HG03159 (cell line): ENCODE measurements at regions not wholly inside any gene's neighbourhood (a gene's known extent, or its start where the extent isn't known, plus 50 kb on each side); places are given as distances from the start of the nearest gene placed in this dataset.

Source experiments
- ATAC-seq: cut with Tn5 transposase; IDR thresholded peaks from one replicate; pipeline ENCODE4 v1.9.1; 2021; ENCODE audit warnings: mild to moderate bottlenecking, moderate library complexity; ENCODE audit not compliant: unreplicated experiment

DNA sequence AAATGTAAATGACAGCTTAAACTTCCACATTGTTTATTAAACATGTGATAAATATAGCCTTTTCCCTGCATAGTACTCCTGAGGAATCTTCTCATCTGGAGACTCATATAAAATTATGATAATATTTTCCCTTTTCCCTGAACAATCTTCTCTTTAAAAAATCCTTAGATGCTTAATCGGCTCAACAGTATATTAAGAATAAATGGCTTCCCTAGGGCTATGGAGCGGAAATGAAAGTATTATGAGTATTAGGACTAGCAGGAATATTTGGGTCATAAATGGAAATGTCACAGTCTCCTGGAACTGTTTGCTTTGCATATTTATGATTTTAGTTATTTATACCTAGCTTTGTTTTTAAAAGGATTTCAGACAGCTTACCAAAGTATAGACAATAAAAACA, 200.7 kb upstream of the PDE5A start:
- no peak for ATAC-seq

DNA sequence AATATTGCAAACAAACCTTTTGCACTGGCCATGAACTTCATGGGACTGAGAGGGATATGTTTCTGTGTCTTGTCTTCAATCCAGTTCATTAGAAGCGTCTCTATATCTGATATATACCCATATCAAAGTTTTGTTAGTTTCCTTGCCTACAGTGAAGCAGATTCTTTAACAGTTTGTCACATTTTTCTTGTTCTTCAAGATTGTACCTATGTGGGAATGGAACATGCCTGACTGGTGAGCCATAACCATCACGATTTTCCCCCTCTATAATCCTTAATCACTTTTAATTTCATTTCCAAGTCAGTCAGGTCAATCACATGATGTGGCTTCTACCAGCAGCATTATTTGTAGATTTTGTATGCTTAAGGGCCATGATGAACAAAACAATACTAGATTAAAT, 197.1 kb upstream of the PDE5A start:
- ATAC-seq = no peak

GRCh38 chr4:119823891-119824290, 195.3 kb upstream of the PDE5A start:
- ATAC-seq = no peak

DNA sequence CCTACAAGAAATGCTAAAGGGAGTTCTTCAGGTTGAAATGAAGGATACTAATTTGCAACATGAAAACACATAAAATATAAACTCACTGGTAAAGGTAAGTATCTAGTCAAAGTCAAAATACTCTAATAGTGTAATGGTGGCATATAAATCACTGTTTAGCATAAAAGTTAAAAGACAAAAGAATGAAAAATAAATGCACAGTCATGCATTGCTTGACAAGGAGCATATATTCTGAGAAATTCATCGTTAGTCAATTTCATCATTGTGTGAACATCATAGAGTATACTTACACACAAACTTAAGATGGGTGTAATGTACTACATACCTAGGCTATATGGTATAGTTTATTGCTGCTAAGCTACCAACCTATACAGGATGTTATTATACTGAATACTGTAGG, 194.4 kb upstream of the PDE5A start:
- no peak for ATAC-seq

GRCh38 chr4:119816473-119816872, 187.9 kb upstream of the PDE5A start:
- no peak for ATAC-seq

- no peak for ATAC-seq
These were observed 181.4 kb upstream of the PDE5A start for GRCh38 chr4:119810001-119810400.

DNA sequence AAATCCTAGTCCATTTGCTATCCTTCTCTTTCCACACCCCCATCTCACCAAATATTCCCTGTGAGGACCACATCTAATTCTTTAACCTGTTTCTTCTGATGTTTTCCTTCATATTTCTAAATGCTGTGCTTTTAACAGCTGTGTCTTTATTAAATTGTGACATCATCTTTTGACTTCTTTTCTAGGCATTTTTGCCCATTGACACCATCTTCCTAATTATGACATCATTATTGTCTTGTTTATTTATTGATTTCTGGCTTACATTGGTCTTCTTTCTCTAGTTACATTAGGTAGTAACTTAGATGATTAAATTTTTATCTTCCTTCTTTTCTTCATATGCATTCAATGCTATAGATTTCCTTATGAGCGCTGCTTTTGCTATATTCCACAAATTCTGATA, 175.8 kb upstream of the PDE5A start:
- ATAC-seq = no peak

DNA sequence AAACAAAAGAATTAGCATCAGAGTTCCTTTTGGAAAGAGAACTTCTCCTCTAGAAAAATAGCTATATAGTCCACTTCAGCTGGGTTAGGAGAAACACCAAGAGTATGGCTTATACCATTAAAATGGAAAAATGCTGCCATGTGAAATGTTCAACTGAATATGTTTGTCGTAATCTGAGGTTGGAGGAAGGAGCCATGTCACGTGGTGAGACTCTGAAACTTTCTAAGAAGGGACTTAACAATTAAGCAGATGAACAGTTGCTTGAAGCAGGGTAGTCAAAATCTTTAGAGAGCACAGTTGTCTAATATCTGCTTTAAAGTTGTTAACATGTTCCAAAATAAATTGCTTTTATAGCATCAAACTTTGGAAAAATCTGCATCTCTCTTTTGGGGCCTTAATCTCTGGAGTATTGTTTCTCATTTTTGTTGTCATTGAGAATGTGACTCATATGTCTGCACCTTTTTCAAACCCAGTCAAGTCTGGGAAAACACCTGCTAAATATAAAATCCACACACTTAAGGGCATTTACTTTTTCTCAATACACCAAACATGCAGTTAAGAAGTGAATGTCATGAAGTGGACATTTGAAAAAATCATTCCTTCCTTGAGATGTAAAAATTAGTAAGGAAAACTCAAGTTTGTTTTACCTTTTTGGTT, 168.8 kb upstream of the PDE5A start:
- no peak for ATAC-seq

DNA sequence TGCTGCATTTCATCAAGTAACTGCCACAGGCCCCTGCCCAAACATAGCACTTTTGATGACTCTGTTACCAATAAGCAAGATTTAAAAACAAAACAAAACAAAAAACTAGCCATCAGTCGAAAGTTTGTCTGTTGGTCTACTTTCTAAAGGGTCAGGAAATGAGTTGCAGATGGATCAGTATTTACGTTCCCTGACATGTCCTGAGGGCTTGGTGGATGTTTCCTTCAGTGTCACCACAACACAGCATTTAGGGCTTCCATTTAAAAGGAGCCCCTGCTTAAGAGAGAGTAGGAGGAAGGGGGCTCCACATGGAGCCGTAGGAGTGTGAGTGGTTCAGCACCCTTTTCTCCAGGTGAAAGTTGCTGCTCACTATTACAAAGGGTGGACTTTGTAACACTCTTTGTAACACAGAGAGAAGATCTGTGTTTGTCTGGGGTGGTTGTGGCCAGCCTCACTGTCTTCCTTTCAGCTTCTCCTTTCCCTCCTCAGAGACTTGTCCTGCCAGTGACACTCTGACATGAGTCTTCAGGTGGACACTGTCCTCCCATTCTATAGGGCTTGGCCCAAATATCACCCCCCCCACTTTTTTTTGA, 167.5 kb upstream of the PDE5A start:
- no peak for ATAC-seq

DNA sequence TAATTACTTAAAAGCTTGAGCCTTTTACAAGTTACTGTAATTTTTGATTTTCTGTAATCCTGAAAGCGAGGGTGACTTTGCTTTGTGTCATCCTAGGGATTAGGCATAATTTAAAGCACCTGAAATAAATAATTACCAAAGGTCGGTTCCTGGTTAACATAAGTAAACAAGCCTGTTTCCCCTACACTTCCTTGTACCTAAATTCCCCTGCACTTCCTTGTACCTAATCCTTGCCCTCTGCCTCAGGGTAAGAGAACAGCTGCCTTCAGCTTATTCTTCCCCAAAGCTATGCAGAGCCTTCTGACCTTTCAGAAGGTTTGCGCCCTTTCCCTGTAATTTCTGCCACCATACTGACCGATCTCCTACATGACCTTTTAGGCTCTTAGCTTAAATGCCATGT, 166.1 kb upstream of the PDE5A start:
- no peak for ATAC-seq

- ATAC-seq = no peak
These were observed 165.5 kb upstream of the PDE5A start for GRCh38 chr4:119794113-119794512.

- ATAC-seq = no peak
These were observed 160.0 kb upstream of the PDE5A start for GRCh38 chr4:119788349-119789266.

GRCh38 chr4:119785963-119786362, 157.4 kb upstream of the PDE5A start:
- no peak for ATAC-seq

DNA sequence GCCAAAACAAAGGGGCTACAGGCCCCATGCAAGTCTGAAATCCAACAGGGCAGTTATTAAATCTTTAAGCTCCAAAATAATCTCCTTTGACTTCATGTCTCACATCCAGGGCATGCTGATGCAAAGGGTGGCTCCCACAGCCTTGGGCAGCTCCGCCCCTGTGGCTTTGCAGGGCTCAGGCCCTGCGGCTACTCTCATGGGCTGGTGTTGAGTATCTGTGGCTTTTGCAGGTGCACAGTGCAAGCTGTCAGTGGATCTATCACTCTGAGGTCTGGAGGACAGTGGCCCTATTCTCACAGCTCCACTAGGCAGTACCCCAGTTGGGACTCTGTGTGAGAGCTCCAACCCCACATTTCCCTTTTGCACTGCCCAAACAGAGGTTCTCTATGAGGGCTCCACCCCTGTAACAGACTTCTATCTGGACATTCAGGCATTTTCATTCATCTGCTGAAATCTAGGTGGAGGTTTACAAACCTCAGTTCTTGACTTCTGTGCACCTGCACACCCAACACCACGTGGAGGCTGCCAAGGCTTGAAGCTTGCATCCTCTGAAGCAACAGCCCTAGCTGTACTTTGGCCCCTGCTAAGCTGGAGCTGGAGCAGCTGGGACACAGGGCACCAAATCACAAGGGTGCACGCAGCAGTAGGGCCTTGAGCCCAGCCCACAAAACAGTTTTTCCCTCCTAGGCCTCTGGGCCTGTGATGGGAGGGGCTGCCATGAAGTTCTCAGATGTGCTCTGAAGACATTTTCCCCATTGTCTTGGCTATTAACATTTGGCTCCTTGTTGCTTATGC, 154.8 kb upstream of the PDE5A start:
- ATAC-seq = no peak

DNA sequence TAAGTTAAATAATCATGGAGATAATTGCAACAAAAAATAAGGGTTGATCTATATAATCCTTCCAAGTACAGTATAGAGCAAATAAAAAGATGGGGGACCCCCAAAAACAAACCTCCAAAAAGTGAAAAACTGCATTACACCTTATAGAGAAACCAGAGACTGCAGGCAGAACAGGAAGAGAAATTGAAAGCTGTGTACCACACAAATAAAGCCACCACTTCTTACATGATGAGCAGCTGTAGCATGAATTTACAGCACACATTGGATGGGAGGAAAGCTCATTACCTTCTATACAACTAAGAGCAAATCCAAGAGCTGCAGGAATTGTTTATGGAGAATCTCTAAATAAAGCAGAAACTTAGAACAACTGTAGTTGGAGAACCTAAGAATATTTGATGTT, 152.4 kb upstream of the PDE5A start:
- no peak for ATAC-seq

- ATAC-seq = no peak
These were observed 146.2 kb upstream of the PDE5A start for GRCh38 chr4:119774840-119775239.

- ATAC-seq = no peak
These were observed 137.3 kb upstream of the PDE5A start for GRCh38 chr4:119765951-119766350.

DNA sequence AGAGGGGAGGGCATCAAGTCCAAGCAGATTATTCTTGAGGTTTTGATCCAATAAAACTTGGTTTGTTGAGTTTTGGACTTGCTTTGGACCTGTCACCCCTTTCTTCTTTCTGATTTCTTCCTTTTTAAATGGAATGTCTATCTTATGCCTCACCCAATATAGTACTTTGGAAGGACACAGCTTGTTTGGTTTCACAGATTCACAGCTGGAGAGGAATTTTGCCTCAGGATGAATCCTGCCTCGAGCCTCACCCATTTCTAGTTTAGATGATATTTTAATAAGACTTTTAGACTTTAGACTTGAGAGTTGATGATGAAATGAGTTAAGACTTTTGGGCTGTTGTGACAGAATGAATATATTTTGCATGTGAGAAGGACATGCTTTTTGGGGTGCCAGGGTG, 136.9 kb upstream of the PDE5A start:
- ATAC-seq = no peak

DNA sequence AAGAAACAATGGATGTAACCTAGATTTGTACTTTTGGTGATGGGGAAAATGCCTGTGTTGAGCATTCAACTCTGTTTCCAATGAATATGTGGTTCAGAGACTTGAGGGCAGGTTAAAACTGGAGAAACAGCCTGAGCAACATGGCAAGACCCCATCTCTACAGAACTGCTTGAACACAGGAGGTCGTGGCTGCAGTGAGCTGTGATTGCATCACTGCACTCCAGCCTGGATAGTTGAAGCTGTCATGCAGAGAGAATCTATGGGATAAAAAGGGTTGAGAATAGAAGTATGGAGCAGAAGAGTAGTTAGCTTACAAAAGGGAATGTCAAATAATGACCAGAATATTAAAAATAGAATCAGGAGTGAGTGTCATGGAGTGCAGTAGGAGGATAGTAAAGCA, 134.8 kb upstream of the PDE5A start:
- no peak for ATAC-seq

DNA sequence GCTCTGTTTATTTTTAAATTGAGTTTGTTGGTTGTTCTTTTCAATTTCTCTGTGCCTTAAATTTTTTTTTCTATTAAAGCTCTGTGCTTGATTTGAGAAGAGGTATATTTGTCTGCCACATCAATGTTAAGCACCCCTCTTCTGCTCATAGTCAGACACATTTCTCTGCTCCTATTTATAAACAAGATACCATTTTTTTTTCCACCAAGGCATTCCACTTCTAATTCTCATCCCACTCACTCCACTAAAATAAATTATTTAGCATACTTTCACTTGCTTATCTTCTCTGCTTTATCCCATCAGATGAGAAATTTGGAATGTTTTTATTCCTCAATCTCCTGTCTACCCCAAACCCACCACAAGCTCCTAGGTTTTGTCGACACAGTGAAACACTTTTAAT, 127.0 kb upstream of the PDE5A start:
- ATAC-seq = no peak

DNA sequence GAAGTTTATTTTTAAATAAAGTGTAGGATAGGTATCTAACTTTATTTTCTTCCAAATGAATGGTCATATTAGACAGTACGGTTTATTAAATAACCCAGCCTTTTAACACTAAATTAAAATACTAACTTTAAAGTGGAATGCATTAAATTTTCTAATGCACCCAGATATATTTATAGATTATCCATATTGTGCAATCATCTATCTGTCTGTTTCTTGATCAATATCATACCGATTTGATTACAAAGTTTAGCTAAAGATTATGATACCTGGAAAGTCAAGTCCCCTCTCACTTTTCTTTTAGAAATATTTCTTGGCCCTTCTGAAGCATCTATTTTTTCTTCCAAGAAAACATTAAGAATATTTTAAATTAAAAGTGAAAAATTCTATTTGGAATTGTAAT, 124.3 kb upstream of the PDE5A start:
- ATAC-seq = no peak
